ENCODE measurements at regions not wholly inside any gene's neighbourhood (a gene's known extent, or its start where the extent isn't known, plus 50 kb on each side); places are given as distances from the start of the nearest gene placed in this dataset.

- ChIA-PET CTCF (interaction anchor here (1.7 kb wide), 1 partner anchor 11 kb away, joined by 3 read pairs; no protein-coding TSS in a partner anchor), POLR2A (ENCODE audit: unreplicated experiment) (no interaction called here)
- no peak overlapping the region for H2AK9ac ChIP-seq (replicated peaks; ENCODE audit: low read depth, low read length, poor library complexity)
- H2BK120ac ChIP-seq (ENCODE audit: low read depth, low read length) = no peak overlapping the region
- dilution Hi-C loops (cut with HindIII; ENCODE audit: low sequenced_read_pairs, unreplicated experiment) = no loop called here
- no peak overlapping the region for H2AK5ac ChIP-seq (ENCODE audit: low read depth, low read length)
- no peaks in the 10 kb centered on the region for H3K79me1 ChIP-seq (ENCODE audit: low read depth in 1 of 2, low read length in 2 of 2)
- H4K91ac ChIP-seq (ENCODE audit: insufficient read depth, low read depth, low read length) = no peak overlapping the region
- no peaks in the 10 kb centered on the region for H3K9me1 ChIP-seq (ENCODE audit: insufficient read depth, low read length)
- H2AFZ ChIP-seq (replicated peaks; ENCODE audit: low read length, poor library complexity) = no peak overlapping the region
- no peak overlapping the region for H2BK15ac ChIP-seq (ENCODE audit: low read depth, low read length)
- H3K9me3 ChIP-seq (ENCODE audit: control insufficient read depth, insufficient read depth, low read length) = peaks cover 2% of the 10 kb centered on the region; the same call in 1 of the 2 replicates
- TF ChIP-seq POLR2A (IDR thresholded peaks at IDR 0.05; ENCODE audit: low read depth, low read length) = no peak
- TF ChIP-seq RAD21 (IDR thresholded peaks at IDR 0.05; ENCODE audit: low read length) = no peak
- TF ChIP-seq NFE2L2 (IDR thresholded peaks at IDR 0.05; ENCODE audit: low read depth, low read length) = no peak
- no peak for TF ChIP-seq USF2 (IDR thresholded peaks at IDR 0.05; ENCODE audit: low read depth, low read length)
- no peak for TF ChIP-seq CHD1 (IDR thresholded peaks at IDR 0.05; ENCODE audit: low read depth, low read length)
- no peak for TF ChIP-seq BHLHE40 (IDR thresholded peaks at IDR 0.05; ENCODE audit: low read depth, low read length)
- no peak for TF ChIP-seq CTCF (conservative IDR thresholded peaks at IDR 0.05; ENCODE audit: low read depth, low read length)
- no peak for TF ChIP-seq ELK1 (IDR thresholded peaks at IDR 0.05; ENCODE audit: borderline replicate concordance, low read depth, low read length)
- TF ChIP-seq RCOR1 (IDR thresholded peaks at IDR 0.05; ENCODE audit: insufficient replicate concordance, low read length) = no peak
- no peak for TF ChIP-seq RFX5 (IDR thresholded peaks at IDR 0.05; ENCODE audit: low read depth, low read length)
- TF ChIP-seq CEBPB (IDR thresholded peaks at IDR 0.05; ENCODE audit: low read depth, low read length) = no peak
- peaks cover 4% of the 10 kb centered on the region for H3K4me1 ChIP-seq (ENCODE audit: control insufficient read depth, insufficient read depth, low read length)
- no peak for DNase-seq
- no peak overlapping the region for H3K56ac ChIP-seq (ENCODE audit: extremely low read depth, insufficient read depth, low read length)
- no peak overlapping the region for H3K27ac ChIP-seq (ENCODE audit: insufficient read depth, low read length)
- ATAC-seq (ENCODE audit: low read depth) = no peak
- intact Hi-C loops (cut with micrococcal nuclease) = no loop called here
- H2BK20ac ChIP-seq (ENCODE audit: low read depth, low read length) = no peak overlapping the region
- in situ Hi-C loops (cut with MboI; ENCODE audit: low sequenced_read_pairs) = no loop called here
- no peaks in the 10 kb centered on the region for H3K27me3 ChIP-seq (ENCODE audit: control insufficient read depth, insufficient read depth, low read length)
- no peak overlapping the region for H3K4me3 ChIP-seq (ENCODE audit: insufficient read depth, low read depth, low read length)
- no peaks in the 10 kb centered on the region for H4K20me1 ChIP-seq (ENCODE audit: insufficient read depth, low read length)
- BruUV-seq (replicated peaks) = no TSS peak
- H3K23ac ChIP-seq (ENCODE audit: low read depth, low read length) = no peak overlapping the region
- no peak overlapping the region for H2BK5ac ChIP-seq (ENCODE audit: low read depth, low read length, poor library complexity, severe bottlenecking)
- H3K9ac ChIP-seq (ENCODE audit: low read depth, low read length) = no peak overlapping the region
- no peak overlapping the region for H3K14ac ChIP-seq (replicated peaks; ENCODE audit: low read depth, low read length)
- H3K4me2 ChIP-seq (ENCODE audit: low read depth, low read length) = no peak overlapping the region
- WGBS, 2 experiments (ENCODE audit: extremely low coverage in 2 of 2, insufficient read length in 1 of 2) = no CpG with 5 or more reads among the region's 2 CpGs
- no peaks in the 10 kb centered on the region for H3K36me3 ChIP-seq (ENCODE audit: control insufficient read depth, insufficient read depth, low read length)
- H4K8ac ChIP-seq (ENCODE audit: low read depth in 2 of 2, low read length in 2 of 2) = no peak overlapping the region
- no peak overlapping the region for H4K5ac ChIP-seq (ENCODE audit: low read depth, low read length)
- H3K18ac ChIP-seq (ENCODE audit: low read depth, low read length) = no peak overlapping the region
- no peak overlapping the region for H3K4ac ChIP-seq (ENCODE audit: low read depth, low read length)
Measured at GRCh38 chr3:30097022-30097650, 509.3 kb upstream of the TGFBR2 start.

Measured in IMR-90 (cell line).